NCI-H2171 (cell line): ENCODE measurements at regions not wholly inside any gene's neighbourhood (a gene's known extent, or its start where the extent isn't known, plus 50 kb on each side); places are given as distances from the start of the nearest gene placed in this dataset.

Experiments used
- DNase-seq: peaks from one replicate; lab custom pipeline; 2025; lab: John Stamatoyannopoulos, UW

- no peak for DNase-seq
Measured at GRCh38 chr6:164214066-164214465, 799.5 kb downstream of the QKI start.

DNA sequence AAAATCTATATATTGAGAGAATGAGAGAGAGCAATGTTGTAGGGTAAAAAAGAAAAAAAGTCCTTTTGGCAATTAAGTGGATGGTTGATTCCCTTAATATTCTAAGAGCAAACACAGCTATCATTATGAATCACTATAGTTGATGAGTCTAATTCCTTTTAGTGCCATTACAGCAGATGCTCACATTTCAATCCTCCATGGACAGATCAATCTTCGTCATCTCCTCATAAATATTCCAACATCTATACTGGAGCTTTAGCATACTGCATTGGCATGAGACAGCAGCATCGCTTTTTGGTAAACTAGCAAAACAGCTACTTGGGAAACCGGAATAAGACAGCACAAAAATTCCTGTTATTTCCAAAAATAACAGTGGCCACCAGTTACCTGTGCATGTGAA lies 796.7 kb downstream of the QKI start:
- no peak for DNase-seq

- no peak for DNase-seq
Measured at GRCh38 chr6:164210783-164211182, 796.3 kb downstream of the QKI start.

DNA sequence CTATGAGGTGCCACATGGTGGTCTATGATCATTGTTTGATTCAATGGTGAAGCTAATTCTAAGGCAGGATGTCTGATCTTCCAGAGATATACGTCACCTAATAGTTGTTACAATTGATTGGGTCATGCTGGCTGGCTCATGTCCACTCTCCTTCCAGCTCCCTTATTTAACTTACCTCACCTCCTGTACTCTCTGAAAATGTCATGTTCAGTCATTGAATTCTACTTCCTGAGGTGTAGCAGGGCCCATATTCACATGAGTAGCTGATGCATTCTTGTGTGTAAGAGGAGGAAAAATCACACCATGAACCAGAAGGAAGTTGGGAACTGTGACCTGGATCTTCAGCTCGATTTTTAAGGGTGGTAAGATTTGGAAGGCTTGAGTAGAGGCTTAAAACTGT lies 795.8 kb downstream of the QKI start:
- no peak for DNase-seq

GRCh38 chr6:164208371-164208770 lies 793.9 kb downstream of the QKI start:
- no peak for DNase-seq

- DNase-seq = no peak
Measured at GRCh38 chr6:164206807-164207423, 792.4 kb downstream of the QKI start.

- DNase-seq = no peak
Measured at GRCh38 chr6:164200071-164200470, 785.6 kb downstream of the QKI start.

GRCh38 chr6:164195942-164196281 lies 781.4 kb downstream of the QKI start:
- DNase-seq = no peak

GRCh38 chr6:164195278-164195941 lies 780.9 kb downstream of the QKI start:
- no peak for DNase-seq

DNA sequence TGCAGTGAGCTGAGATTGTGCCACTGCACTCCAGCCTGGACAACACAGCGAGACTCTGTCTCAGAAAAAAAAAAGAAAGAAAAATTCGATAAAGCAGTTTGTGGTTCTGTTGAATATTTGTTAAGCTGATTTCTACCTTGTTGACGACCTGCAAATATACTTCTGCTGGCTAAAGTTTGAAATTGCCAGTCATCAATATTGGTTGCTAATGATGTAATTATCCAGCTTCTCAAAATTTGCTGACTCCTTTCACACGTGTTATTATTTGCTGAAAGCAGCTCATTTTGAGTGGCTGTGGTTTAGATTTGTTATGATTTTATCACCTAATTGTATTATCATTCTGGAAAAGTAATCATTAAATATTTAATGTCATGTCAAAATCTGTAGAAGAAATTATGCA lies 774.3 kb downstream of the QKI start:
- no peak for DNase-seq

DNA sequence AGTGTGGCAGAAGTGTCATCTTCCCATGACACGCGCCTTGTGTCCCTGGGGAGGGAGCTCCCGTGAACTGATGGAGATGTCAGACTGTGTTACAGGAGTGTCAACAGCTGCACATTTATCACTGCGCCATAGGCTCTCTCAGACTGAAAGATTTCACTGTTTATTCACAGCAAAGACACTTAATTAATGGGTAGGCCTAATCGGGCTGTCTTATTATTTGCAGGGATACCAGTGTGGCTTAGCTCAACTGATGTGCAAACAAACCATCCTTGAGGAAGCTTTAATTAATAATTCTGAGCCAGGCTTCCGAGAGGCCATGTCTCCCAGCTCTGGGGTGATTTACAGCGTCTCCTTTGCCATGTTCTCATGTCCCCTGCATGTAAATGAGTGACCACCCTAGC lies 771.0 kb downstream of the QKI start:
- DNase-seq = no peak

- DNase-seq = no peak
Measured at GRCh38 chr6:164184410-164184809, 769.9 kb downstream of the QKI start.

DNA sequence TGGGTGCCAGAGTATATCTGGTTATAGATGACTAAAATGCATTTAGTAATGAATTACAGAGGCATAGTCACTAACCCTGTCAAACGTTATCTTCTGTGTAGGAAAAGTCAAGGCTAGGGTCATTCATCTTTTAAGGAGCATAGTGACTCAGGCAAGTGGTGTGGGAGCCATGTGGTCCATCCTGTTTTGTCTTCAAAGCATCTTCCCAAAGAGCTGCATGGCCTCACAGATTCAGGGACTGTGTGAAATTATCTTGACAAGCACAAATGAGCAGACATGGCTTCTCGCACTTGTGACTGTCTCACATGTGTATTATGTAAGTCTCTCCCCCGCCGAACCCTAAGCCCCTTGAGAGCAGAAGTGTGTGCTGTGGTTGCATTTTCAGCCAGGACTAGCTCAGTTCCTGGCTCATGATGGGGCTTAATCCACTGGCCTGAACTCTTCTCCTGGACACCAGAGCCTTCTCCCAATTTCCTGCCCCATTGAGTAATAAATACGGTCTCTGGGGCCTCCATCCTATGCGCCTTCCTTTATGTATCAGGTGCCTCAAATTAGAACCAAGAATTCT lies 769.1 kb downstream of the QKI start:
- no peak for DNase-seq

GRCh38 chr6:164178679-164179332 lies 764.3 kb downstream of the QKI start:
- no peak for DNase-seq

DNA sequence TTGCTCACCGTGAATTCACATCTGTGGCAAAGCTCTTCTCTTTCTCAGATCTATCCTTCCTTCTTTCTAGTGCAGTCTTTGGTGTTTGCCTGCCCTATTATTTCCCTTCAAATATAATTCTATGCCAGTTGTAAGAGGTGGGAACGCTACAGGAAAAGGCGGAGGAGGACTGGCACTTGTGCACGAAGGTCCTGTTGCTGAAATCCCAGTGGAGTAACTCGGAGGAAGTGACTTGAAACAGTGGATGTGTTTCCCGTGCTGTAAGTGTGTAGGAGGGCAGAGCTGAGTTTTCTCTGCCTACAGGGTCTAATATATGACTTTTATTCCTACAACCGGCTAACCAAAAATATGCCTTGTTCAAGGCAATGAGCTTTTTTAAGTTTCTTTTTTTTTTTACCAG lies 754.8 kb downstream of the QKI start:
- DNase-seq = no peak

GRCh38 chr6:164168595-164168994 lies 754.1 kb downstream of the QKI start:
- DNase-seq = no peak

GRCh38 chr6:164167873-164168405 lies 753.4 kb downstream of the QKI start:
- DNase-seq = no peak

GRCh38 chr6:164166996-164167395 lies 752.5 kb downstream of the QKI start:
- no peak for DNase-seq

- no peak for DNase-seq
Measured at GRCh38 chr6:164166515-164166914, 752.0 kb downstream of the QKI start.

DNA sequence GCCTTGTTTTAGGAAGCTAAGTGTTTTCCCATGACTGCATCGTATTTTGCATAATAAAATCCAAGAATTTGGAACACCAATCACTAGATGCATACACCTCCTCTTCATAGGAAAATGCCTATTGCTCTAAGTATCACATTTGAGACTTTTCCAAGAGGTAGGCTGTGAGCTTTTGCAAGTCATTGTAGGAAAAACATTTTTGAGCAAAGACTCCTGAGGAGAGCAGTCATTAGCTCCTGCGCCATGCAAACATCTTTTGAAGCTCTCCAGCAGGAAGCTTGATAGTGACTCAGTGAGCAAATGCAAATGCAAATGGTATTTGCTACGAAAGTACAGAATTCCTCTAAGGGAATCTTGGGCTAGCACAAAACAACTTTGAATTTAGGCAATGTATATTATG lies 750.4 kb downstream of the QKI start:
- no peak for DNase-seq

- no peak for DNase-seq
Measured at GRCh38 chr6:164163239-164163638, 748.7 kb downstream of the QKI start.

DNA sequence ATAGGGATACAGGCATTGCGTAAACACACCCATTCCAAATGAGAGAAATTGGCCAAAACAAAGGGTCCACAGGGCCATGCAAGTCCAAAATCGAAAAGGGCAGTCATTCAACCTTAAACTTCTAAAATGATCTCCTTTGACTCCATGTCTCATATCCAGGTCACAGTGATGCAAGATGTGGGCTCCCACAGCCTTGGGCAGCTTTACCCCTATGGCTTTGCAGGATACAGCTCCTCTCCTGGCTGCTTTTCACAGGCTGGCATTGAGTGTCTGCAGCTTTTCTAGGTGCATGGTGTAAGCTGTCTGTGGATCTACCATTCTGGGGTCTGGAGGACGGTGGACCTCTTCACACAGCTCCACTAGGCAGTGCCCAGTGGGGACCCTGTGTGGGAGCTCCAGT lies 744.5 kb downstream of the QKI start:
- DNase-seq = no peak

- DNase-seq = no peak
Measured at GRCh38 chr6:164154588-164154987, 740.1 kb downstream of the QKI start.
